Smooth muscle cell of the brain vasculature (primary cell): ENCODE measurements at regions not wholly inside any gene's neighbourhood (a gene's known extent, or its start where the extent isn't known, plus 50 kb on each side); places are given as distances from the start of the nearest gene placed in this dataset.

Source experiments
- DNase-seq: peaks from one replicate; pipeline ENCODE4 v3.0.0-alpha.2; 2012; ENCODE audit warnings: low read depth, low spot score

DNA sequence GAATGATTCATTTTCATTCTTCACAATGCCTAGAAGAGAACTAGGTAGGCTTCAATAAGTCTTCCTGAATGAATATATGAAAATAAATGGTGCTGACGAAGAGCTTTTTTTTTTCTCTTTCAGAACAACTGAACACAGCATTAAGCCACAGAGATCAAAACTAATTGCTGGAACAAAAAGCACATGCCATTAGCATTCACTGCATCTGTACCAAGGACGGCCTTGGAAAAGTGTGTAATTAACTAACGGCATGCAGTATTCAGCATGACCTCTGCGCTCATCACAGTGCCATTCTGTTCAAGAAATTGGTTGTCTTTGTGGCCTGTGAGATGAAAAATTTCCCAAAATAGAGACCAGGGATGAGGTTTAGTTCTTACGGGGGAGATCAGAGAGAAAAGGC, 99.3 kb downstream of the NUDT12 start:
- DNase-seq: no peak

DNA sequence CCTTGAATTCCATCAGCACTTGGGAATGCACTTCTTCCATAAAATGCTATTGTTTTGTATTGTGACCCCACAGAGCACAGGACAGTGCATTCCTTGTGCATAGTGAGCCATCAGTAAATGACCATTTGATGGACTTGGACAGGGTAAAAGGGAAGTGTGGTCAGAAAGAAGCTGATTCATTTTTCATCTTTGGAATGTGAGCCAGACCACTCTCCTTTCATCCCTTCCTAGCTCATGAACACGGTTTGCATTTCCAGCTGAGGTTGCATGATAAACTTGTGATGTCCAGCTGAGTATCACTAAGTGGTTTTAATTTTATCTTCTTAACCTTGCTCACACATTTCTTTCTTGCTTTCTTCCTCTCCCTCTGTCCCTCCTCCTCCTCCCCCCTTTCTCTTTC, 101.3 kb downstream of the NUDT12 start:
- DNase-seq: no peak

DNA sequence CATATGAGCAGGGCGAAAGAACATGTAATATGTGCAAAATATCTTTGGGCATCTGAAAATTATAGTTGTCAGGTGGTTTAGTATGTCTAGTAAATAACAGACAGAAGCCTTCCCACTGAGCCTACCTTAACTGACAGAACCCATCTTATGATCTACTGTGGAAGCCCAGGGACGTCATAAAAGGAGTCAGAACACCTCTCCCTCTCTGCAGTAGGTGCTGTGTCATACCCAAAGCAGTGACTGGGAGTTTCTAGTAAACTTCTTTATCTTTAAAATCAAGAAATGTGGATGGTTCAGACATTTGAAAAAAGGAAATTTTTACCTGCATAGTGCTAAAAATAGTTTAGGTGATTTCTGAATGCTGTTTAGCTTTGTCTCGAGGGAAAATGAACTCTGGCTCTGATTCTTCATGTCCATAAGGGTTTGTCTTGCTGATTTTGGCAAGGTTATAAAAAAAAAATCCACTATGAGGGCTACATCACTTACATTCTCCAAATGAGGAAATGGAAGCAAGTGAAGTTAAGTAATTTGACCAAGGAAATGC, 104.0 kb downstream of the NUDT12 start:
- no peak for DNase-seq

DNA sequence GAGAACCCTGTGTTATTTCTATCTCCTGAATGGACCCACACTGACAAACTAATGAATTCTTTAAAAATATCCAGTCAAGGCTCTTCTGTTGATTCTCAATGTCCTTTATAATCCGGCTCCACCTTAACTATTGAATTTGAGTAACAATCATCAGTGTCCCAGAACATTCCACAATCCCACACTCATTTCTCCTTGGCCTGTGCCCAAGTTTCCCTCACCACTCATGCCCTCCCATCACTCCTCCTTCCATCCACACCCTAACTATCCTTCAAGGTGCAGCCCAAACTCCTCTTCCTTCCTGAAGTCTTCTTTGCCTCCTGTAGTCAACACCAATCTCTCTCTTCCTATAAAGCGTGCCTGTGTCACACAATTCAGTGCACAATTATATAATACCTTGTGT, 106.1 kb downstream of the NUDT12 start:
- DNase-seq: no peak

DNA sequence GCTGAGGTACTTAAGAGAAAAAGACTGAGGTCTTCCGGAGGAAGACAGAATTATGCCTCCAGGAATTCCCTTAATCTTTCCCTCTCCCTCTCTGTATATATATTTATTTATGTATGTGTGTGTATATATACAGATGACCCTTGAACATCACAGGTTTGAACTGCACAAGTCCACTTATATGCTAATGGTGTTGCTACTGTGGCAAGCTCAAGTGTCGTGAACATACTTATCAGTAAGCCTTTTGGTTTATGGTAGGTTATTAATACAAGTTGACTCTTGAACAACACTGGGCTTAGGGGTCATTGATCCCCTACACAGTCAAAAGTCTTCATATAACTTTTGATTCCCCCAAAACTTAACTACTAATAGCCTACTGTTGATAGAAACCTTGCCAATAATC, 106.8 kb downstream of the NUDT12 start:
- DNase-seq: no peak

DNA sequence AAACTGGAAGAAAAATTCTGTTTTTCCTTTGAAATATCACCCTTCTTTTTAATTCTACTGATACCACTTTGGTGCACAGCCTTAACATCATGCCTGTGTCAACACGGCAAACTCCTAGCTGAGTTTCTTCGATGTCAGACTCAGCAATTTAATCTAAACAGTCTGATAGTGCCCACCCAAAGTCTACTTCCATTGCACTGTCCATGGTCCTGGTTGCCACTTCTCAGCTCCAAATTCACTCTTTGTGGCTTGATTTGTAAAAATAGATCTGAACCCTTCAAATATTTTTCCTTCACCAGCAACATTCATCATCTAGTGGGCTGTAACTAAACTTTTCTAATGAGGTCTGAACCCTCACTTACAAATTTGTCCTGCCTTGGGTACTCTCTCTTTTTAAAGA, 107.8 kb downstream of the NUDT12 start:
- DNase-seq: no peak

DNA sequence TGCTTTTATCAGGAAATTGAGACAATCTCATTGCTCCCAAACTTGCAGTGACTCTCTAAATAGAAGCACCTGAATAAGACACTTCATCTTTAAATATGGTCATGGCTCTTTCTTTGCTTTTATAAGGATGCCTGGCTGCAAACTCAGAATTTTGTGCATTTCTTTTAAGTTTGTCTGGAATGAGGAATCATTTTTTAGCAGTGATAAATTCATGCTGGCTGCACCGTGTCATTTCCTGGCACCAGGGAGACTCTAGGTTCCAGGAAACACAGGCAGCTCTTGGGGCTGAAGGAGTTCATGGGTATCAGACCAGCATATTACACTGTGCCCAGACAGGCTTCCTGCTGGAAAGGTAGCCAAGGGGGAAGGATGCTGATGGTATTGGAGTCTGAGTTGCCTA, 109.9 kb downstream of the NUDT12 start:
- no peak for DNase-seq

DNA sequence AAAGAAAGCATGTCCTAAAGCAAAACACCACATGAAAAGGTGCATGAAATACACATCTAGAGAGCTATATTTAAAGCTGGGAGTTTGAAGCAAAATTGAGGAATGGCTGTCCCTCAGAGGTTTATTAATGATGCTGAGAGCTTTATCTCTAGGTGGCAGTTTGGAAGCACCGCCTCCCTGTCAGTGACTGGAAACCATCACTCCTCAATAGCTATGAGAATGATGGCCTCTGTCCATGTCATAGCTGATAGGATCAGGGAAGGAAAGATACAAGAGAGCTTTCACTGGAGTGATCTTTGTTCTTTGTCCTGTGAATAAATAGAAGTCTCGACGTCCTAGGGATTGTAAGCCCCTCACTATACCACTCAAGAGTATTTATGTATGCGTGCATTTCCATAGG, 110.5 kb downstream of the NUDT12 start:
- no peak for DNase-seq

DNA sequence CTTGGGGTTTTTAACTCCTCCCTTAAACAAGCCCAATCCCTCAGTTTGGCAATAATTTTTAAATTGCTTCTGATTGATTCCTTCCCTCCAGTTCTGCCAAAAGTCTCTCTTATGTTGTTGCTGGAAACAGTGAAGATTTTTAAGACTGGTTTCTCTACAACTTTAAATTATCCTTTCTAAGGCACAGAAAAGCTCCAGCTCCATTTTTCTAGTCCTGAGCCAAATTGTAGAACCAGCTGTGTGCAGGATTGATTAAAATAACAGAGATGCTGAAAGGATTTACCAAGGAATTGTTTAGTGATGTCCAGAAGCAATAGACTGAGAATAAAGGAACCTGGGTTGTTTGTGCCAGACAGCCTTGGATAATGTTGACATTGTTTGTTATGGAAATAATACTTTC, 111.3 kb downstream of the NUDT12 start:
- no peak for DNase-seq

DNA sequence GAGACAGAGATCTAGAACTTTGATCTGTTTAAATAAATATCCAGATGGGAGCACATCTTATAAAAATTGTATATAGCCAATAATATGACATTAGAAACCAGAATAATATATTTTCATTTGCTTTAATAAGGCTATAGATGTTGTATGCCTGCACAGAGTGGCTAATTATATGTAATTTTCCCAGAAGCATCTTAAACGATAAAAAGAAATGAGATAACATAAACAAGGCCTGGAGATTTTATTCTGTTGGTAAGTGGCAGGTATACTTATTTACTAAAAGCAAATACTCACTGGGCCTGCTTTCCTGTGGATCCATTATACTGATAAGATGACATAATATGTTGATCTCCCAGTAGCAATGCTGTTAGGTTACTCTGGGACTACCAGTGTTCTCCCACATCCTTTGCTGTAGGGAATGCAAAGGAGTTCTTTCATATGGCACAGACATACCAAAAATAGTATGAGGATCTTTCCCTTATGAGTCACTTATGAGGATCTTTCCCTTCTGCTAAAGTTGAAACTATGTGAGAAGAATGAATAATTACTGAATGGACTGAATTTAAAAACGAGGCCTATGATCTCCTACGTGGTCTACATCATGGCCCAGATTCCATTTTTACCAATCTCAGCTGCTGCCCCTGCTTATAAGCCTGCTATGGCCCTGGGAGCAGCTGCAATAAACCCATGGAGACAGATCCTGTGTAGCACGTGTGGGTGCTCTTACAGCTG, 112.1 kb downstream of the NUDT12 start:
- DNase-seq: no peak

DNA sequence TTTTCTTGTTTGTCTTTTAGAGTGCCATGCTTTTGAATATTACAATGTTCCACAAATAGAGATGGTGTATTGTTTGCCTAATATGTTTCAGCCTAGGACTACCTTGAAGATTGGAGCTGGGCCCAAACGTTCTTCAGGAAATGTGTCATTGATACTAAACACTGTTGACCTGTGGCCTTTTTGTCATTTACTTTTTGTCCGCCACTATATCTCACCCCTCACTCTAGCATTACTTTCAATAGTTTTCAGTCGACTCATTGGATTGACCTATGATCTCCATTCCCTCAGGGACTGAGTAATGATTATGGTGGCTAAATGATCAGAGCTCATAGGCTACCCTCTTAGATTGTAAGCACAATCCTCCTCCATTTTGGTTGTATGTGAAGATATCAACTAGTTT, 115.8 kb downstream of the NUDT12 start:
- DNase-seq: no peak

DNA sequence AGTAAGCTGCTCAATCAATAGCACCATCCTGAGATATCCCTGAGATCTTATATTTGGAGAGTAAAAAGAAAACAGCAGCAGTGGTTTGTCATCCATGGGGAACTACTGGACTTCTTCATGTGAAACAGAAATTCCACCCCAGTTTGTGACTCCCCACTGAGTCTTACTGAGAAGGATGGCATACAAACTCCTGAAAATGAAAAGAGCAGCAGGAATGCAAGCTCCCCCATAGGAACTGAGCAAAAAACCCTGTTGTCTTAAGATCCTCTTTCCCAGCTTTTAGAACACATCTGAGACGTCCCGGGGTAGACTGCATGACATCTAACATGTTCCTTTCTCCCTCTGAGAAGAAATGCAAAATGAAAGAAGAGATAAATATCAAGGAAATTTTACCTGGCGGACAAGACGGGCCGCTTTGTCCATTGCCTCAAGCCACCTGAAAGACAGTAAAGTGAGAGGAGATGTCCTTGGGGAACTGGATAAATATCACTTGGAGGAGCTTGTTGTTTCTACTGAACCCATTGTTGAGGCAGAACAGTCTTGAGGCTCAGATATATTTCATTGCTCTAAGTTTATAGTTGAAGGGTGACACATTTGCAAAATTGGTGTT, 117.1 kb downstream of the NUDT12 start:
- DNase-seq: peak; percentile 88

DNA sequence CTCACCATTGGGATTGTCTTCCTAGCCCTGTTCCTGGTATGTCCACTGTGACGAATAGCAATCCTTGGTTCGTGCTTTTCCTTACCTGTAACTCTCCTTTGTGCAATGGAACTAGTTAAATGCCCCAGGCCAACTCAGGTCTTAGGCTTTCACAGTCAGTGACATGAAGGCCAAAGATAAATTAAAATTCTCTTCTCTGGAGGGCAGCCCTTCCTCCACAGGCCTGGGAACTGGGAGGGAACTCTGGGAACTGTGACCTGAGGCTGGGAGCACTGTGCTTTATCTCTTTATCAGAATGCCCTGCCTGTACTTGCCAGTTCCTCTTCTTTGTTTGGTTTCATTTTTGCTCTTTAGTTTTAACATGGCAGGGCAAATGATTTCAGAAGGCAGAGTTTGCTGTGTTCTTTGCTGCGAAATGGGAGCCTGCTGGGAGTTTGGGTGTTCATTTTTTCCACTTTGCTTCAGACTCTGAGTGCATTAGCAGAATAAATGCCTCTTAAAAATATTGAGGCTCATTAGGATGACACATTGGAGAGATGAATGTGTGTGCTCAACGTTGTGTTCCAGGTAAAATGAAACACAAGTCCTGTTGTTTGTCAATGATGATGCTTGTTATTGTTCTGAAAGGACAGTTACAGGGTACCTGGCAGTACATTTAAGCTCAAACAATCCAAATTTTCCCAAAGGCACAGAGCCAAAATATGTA, 118.1 kb downstream of the NUDT12 start:
- no peak for DNase-seq

DNA sequence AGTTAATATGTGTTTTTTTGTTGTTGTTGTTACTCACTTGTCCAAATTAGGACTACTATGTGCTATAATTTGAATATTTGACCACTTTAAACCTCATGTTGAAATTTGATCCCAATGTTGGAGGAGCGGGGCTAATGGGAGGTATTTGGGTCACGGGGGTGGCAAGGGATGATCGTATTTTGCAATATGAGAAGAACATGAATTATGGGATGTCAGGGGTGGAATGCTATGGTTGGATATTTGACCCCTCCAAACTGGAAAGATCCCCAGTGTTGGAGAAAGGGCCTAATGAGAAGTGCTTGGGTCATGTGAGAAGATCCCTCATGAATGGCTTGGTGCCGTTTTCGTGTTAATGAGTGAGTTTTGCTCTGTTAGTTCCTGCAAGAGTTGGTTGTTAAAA, 119.8 kb downstream of the NUDT12 start:
- no peak for DNase-seq

DNA sequence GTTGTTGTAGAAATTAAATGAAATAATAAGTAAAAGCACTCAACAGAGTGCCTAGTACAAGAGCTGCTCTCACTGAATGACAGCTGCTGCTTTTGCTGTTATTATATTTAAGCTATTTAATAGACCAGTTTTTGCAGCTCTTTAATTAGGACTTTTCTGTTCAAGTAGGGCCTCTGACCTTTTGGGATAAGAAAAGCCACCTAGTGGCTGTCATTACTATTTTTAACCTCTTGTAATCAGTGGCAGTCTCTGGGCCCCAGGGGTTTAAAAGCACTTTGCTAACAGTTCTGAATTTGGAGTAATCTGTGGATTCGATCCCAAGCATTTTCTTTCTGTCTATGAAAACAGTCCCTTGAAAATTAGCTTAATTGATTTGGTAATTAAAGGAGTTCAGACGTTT, 121.1 kb downstream of the NUDT12 start:
- no peak for DNase-seq

DNA sequence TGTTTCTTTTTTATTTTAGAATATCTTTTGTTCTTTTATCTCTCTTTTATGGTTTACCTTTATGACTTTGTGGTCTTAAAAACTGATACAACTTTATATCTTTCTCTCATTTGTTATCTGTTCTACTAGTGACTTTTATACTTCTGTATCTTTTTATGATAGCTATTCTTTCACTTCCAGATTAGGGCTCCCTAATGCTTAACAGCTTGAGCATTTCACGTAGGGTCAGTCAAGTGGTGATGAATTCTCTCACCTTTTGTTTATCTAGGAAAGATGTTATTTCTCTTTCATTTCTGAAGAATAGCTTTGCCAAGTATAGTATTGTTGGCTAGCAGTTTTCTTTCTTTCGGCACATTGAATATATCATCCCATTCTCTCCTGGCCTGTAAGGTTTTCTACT, 123.6 kb downstream of the NUDT12 start:
- DNase-seq: no peak

DNA sequence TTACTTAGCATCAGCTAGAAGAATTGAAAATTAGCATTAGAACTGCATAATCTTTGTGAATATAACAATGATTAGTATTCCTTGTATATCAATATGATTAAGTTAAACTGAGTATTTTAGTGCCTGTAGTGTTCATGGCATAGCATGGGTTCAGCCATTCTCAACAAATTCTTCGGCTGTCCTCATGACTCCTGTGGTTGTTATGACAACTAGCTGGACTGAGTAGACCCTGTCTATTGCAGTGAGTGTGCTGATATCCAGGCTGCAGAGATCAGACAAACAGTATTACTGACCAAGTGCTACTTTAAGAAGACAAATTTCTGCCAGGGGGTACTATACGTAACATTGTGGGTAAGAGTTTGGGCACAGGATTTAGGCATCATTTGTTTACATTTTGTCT, 125.9 kb downstream of the NUDT12 start:
- no peak for DNase-seq

DNA sequence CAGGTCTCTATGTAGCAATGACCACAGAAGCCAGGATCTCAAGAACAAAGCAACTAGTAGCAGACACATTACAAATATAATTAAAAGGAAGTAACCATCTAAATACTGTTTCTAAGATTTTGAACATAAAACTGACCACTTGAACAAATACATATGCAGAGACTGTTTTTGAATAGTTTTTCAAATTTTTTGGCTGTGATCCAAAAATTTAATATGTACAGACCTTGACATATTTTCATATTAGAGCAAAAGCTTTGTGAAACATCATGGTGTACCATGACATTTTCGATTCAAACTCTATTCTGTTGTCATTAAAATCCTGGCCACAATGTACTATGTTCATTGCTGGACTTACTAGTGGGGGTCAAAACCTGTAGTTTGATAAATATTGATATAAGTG, 126.5 kb downstream of the NUDT12 start:
- DNase-seq: no peak

DNA sequence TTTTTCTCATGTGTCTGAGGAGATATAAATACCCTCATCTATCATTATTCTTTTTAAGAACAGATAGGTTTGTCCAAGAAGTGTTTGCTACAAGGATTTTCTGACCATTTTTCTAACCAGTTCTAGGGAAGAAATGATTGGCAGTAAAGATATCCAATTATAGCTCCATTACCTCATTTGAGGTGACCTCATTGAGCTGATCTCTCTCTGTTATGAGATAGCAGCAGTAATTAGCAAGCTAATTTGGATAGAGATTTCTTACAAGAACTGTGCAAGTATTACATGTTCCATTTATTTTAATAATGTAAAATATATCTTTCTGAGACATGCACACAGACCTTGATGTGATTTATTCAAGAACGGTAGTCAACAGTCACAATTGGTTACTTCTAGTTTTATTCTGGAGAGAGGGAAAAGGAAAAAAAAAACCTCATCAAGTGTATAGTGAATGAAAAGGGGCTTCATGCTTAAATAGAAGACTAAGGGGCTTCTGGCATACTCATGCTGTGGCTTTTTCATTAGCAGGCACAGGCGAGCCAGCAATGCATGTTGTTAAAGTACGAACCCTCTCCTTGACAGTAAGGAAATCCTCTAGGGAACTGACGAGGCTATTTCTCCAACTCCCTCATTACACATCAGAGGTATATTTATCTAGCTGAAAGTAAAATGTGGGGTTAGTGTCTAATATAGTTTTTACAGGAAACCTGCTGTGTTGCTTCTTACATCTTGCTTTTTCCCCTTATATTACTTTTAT, 127.3 kb downstream of the NUDT12 start:
- no peak for DNase-seq

DNA sequence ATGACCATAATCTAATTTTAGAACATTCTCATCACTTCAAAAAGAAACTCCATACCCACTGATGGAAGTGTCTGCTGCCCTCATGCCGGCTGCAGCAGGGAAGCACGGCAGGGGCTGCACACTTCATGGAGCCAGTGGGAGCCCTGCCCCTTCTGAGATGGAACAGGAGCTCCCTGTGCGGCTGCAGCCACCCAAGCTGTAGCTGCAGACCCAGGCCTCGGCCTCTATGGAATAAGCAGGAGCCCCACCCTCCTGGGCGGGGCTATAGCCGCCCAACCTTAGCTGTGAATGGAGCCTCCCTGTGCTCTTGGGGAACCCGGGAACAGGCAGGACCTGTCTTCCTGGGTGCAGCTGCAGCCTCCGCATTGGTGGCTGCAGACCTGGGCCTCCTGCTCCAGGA, 128.5 kb downstream of the NUDT12 start:
- no peak for DNase-seq

DNA sequence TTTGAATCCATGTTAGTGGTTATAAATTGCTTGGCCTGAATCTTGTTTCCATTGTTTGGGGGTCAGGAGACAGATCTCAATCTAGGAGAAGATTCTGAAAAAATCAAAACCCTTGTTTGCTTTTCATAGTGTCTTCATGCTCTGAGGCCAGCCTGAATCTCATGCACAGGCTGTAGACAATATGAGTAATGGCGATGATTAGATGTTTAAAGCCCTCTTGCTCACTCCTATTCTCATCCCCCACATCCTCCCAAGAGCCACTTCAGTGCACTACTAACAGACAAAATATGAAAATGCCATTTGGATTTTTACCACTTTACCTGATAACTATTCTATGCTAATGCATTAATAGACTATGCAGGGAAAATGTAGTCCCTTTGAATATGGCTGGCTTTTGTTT, 129.4 kb downstream of the NUDT12 start:
- no peak for DNase-seq

DNA sequence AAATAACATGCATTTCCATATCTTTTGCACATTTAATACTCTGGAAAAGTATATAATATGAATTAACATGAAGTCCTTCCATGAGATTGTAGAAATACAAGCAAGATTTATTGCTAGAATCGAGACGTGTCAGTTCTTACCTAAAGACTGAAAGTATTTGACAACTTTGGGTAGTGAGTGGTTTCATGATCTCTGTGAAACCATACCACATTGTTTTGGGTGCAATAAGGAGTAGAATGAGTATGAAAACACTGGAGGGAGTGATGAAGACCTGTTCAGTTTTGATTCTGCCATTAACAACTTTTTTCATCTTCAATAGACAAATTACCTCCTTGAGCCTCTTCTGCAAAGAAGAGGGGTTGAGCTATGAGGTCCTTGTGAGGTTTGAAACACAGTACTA, 133.7 kb downstream of the NUDT12 start:
- DNase-seq: no peak
